ENCODE measurements at regions not wholly inside any gene's neighbourhood (a gene's known extent, or its start where the extent isn't known, plus 50 kb on each side); places are given as distances from the start of the nearest gene placed in this dataset.
A peak's percentile ranks its signal among the peaks of the same experiment; 100 is the strongest.

GRCh38 chr5:73369278-73369677, 79.3 kb downstream of the FOXD1 start:
- peak overlapping the region in 1 of 2 experiments; percentile 83; a peak in 4 of 6 replicates for H3K27ac ChIP-seq
- ChIA-PET POLR2A (no interaction called here), CTCF (interaction anchor here (0.7 to 3.3 kb wide), 3 partner anchors 16 to 154 kb away, joined by 4 to 14 read pairs (median 4); no protein-coding TSS in a partner anchor)
- H3K4me2 ChIP-seq, result no peak overlapping the region
- H3K9me3 ChIP-seq, result no peaks in the 10 kb centered on the region
- TF ChIP-seq ZFP36 (IDR thresholded peaks at IDR 0.05; ENCODE audit: borderline replicate concordance, partially characterized antibody), result no peak
- no peak for TF ChIP-seq NR3C1 (IDR thresholded peaks at IDR 0.05)
- no peak for TF ChIP-seq RNF2 (IDR thresholded peaks at IDR 0.05; ENCODE audit: borderline replicate concordance, low read depth)
- TF ChIP-seq MAX (IDR thresholded peaks at IDR 0.05), result no peak
- TF ChIP-seq HOXB5 (CRISPR knock-in tag; IDR thresholded peaks at IDR 0.05), result no peak
- no peak for TF ChIP-seq JUNB (IDR thresholded peaks at IDR 0.05)
- no peak for TF ChIP-seq MAZ (IDR thresholded peaks at IDR 0.05; ENCODE audit: borderline replicate concordance, low read depth, low read length)
- no peak for TF ChIP-seq TP53 (CRISPR knock-in tag; IDR thresholded peaks at IDR 0.05)
- TF ChIP-seq, protein P1, sequence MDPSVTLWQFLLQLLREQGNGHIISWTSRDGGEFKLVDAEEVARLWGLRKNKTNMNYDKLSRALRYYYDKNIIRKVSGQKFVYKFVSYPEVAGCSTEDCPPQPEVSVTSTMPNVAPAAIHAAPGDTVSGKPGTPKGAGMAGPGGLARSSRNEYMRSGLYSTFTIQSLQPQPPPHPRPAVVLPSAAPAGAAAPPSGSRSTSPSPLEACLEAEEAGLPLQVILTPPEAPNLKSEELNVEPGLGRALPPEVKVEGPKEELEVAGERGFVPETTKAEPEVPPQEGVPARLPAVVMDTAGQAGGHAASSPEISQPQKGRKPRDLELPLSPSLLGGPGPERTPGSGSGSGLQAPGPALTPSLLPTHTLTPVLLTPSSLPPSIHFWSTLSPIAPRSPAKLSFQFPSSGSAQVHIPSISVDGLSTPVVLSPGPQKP (IDR thresholded peaks at IDR 0.05; ENCODE audit: low read depth, low read length), result no peak
- TF ChIP-seq, protein P2, sequence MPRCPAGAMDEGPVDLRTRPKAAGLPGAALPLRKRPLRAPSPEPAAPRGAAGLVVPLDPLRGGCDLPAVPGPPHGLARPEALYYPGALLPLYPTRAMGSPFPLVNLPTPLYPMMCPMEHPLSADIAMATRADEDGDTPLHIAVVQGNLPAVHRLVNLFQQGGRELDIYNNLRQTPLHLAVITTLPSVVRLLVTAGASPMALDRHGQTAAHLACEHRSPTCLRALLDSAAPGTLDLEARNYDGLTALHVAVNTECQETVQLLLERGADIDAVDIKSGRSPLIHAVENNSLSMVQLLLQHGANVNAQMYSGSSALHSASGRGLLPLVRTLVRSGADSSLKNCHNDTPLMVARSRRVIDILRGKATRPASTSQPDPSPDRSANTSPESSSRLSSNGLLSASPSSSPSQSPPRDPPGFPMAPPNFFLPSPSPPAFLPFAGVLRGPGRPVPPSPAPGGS (IDR thresholded peaks at IDR 0.05), result no peak
- no peak for TF ChIP-seq CTCF (IDR thresholded peaks at IDR 0.05)
- TF ChIP-seq CHD4 (IDR thresholded peaks at IDR 0.05; ENCODE audit: borderline replicate concordance), result no peak
- TF ChIP-seq SREBF2 (IDR thresholded peaks at IDR 0.05), result no peak
- TF ChIP-seq FOXS1 (CRISPR knock-in tag; IDR thresholded peaks at IDR 0.05), result no peak
- no peak overlapping the region for H3K4me3 ChIP-seq
- DNase-seq (ENCODE audit: low read depth in 1 of 2, low spot score in 1 of 2) (no peak), FAIRE-seq (no peak), ATAC-seq (no peak)
- 88% methylated on average over 5 of the region's 5 CpGs for WGBS (ENCODE audit: missing lambda C conversion rate)
- peaks cover 42% of the 10 kb centered on the region for H3K4me1 ChIP-seq

DNA sequence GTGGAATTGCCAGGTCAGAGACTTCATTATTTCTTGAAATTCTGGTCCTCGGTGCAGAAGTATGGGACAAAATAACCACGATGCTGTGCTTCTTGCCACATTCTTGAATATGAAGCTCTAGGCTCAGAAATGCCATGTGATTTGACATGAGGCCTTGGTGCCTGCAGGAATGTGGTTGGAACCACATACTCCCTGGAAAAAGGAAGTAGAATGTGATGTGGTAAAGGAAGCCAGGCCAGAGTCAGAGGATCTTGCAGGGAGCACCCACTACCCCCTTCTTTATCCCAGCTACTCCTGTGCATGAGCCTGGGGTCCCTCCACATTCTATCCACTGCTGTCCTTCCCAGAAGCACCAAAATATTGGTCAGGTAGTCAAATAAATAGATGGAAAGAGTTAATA, 80.9 kb downstream of the FOXD1 start:
- H3K4me3 ChIP-seq, result no peak overlapping the region
- no peak overlapping the region for H3K4me2 ChIP-seq
- no peak for DNase-seq (ENCODE audit: low read depth in 1 of 2, low spot score in 1 of 2)
- no peak for ATAC-seq
- ChIA-PET CTCF (interaction anchor here (1.2 to 5.7 kb wide), 3 partner anchors 58 to 152 kb away, joined by 3 to 37 read pairs (median 4); no protein-coding TSS in a partner anchor), POLR2A (no interaction called here)
- H3K9me3 ChIP-seq, result no peaks in the 10 kb centered on the region
- TF ChIP-seq CEBPB (IDR thresholded peaks at IDR 0.05) (no peak), EHF (CRISPR knock-in tag; IDR thresholded peaks at IDR 0.05) (no peak), FOSL2 (IDR thresholded peaks at IDR 0.05) (no peak), FOSL2 (CRISPR knock-in tag; IDR thresholded peaks at IDR 0.05) (no peak), NR3C1 (IDR thresholded peaks at IDR 0.05) (no peak), HOXA7 (CRISPR knock-in tag; IDR thresholded peaks at IDR 0.05) (no peak), ZSCAN20 (CRISPR knock-in tag; IDR thresholded peaks at IDR 0.05) (no peak), E2F6 (IDR thresholded peaks at IDR 0.05; ENCODE audit: borderline replicate concordance, low read depth) (no peak), ATOH8 (CRISPR knock-in tag; IDR thresholded peaks at IDR 0.05; ENCODE audit: low read depth) (no peak), SREBF2 (IDR thresholded peaks at IDR 0.05) (no peak), KDM1A (IDR thresholded peaks at IDR 0.05; ENCODE audit: low read depth) (no peak)
- TF ChIP-seq, protein P2 (IDR thresholded peaks at IDR 0.05), result no peak
- no peak overlapping the region for H3K27ac ChIP-seq
- 88% methylated on average over 2 of the region's 2 CpGs for WGBS (ENCODE audit: missing lambda C conversion rate)
- no peak for FAIRE-seq
- H3K4me1 ChIP-seq, result peaks cover 49% of the 10 kb centered on the region

Measured in A549 (cell line).